ENCODE measurements at regions not wholly inside any gene's neighbourhood (a gene's known extent, or its start where the extent isn't known, plus 50 kb on each side); places are given as distances from the start of the nearest gene placed in this dataset.
"Not testable (repeated sequence)": the region's sequence is repeated elsewhere in the genome, so short reads cannot be mapped to it uniquely, and the experiment has no call there.

DNA sequence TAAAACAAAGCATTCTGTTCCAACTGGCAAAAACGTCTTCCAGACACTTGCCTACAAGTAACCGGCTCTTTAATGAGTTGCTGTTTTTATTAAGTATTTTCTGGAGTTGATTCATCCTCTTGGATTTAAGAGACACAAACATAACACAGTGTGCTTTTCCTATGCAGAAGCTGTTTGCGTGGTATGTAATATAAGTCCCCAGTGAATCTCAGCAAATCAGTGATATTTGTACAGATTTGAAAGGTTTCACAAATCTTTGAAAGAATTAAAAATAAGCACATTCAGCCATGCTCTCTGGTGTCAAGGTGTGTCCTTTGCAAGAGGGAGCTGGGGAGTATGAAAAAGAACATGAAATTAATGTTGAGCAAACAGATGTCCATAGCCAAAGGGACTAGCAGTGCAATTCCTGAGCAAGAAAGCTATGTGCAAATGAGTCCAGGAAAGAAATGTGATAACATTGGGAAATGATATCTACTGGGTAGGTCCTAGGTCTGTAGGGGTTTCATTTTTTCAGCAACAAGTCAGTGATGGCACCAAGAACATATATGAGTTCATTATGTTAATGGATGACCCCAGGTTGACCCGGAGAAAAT lies 170.1 kb upstream of the PHACTR1 start:
- FAIRE-seq (no peak), ATAC-seq (no peak), DNase-seq (no peak)
- Histone ChIP-seq H3K27me3 (no peaks in the 10 kb centered on the region), H3K27ac (no peak overlapping the region), H3K9me3 (no peaks in the 10 kb centered on the region), H3K4me3 (no peak overlapping the region), H3K36me3 (no peaks in the 10 kb centered on the region), H3K4me1 (peaks cover 0 to 6% (median 5%) of the 10 kb centered on the region in 3 donors)
- intact Hi-C loops (cut with DNase I): no loop called here
- TF ChIP-seq, protein P1, sequence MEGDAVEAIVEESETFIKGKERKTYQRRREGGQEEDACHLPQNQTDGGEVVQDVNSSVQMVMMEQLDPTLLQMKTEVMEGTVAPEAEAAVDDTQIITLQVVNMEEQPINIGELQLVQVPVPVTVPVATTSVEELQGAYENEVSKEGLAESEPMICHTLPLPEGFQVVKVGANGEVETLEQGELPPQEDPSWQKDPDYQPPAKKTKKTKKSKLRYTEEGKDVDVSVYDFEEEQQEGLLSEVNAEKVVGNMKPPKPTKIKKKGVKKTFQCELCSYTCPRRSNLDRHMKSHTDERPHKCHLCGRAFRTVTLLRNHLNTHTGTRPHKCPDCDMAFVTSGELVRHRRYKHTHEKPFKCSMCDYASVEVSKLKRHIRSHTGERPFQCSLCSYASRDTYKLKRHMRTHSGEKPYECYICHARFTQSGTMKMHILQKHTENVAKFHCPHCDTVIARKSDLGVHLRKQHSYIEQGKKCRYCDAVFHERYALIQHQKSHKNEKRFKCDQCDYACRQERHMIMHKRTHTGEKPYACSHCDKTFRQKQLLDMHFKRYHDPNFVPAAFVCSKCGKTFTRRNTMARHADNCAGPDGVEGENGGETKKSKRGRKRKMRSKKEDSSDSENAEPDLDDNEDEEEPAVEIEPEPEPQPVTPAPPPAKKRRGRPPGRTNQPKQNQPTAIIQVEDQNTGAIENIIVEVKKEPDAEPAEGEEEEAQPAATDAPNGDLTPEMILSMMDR (IDR thresholded peaks at IDR 0.05): no peak
- 81 to 90% methylated on average over 4 of the region's 4 CpGs for WGBS, 2 donors

DNA sequence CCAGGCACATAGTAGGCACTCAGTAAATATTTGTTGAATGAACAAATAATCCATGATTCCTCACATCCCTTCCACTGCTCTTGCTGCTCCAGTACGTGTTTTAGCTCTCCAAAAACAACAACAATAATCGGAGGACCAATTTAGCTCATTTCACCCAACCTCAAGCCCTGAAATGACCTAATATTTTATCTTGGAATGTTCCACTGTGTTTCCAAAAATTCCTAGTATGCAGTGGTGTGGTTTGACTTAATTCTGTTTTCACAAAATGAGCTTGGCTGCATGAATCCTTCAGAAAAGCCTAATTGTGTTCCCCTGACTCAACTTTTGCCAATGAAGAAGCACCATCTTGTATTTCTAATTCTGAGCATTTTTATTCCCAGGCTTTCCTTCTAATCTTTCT lies 168.0 kb upstream of the PHACTR1 start:
- Histone ChIP-seq H3K9me3 (no peaks in the 10 kb centered on the region), H3K27ac (no peak overlapping the region), H3K27me3 (no peaks in the 10 kb centered on the region), H3K36me3 (no peaks in the 10 kb centered on the region), H3K4me1 (peaks cover 0 to 6% (median 5%) of the 10 kb centered on the region in 3 donors), H3K4me3 (no peak overlapping the region)
- TF ChIP-seq, protein P1 (IDR thresholded peaks at IDR 0.05): no peak
- WGBS, 2 donors: 64% methylated on average over 2 of the region's 2 CpGs
- ATAC-seq (no peak), DNase-seq (no peak), FAIRE-seq (no peak)
- intact Hi-C loops (cut with DNase I): no loop called here

DNA sequence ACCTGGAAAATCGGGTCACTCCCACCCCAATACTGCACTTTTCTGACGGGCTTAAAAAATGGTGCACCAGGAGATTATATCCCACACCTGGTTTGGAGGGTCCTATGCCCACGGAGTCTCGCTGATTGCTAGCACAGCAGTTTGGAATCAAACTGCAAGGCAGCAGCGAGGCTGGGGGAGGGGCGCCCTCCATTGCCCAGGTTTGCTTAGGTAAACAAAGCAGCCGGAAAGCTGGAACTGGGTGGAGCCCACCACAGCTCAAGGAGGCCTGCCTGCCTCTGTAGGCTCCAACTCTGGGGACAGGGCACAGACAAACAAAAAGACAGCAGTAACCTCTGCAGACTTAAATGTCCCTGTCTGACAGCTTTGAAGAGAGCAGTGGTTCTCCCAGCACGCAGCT lies 167.1 kb upstream of the PHACTR1 start:
- intact Hi-C loops (cut with DNase I); H3K27ac ChIP-seq; FAIRE-seq; H3K36me3 ChIP-seq; H3K4me1 ChIP-seq; DNase-seq; H3K27me3 ChIP-seq; ATAC-seq; H3K9me3 ChIP-seq; H3K4me3 ChIP-seq: not testable (repeated sequence)
- 65 to 91% methylated on average over 6 to 8 of the region's 8 CpGs for WGBS, 2 donors

DNA sequence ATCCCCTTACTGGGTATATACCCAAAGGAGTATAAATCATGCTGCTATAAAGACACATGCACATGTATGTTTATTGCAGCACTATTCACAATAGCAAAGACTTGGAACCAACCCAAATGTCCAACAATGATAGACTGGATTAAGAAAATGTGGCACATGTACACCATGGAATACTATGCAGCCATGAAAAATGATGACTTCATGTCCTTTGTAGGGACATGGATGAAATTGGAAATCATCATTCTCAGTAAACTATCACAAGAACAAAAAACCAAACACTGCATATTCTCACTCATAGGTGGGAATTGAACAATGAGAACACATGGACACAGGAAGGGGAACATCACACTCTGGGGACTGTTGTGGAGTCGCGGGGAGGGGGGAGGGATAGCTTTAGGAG lies 161.7 kb upstream of the PHACTR1 start:
- FAIRE-seq: not testable (repeated sequence)

DNA sequence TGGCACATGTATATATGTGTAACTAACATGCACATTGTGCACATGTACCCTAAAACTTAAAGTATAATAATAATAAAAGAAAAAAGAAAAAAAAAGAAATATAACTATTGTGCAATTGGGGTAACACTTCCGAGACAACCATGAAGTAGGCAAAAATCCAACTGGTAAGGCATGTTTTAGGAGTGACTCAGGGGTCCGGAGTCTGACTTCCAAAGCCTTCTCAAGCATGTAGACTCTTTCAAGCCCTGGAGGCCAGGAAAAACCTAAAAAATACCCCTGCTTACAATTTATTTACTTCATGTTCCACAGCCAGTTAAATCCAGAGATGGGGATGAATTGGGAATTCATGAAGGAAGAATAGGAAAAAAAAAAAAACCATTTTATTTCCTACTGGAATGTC lies 161.3 kb upstream of the PHACTR1 start:
- Histone ChIP-seq H3K4me3 (no peak overlapping the region), H3K27ac (no peak overlapping the region), H3K36me3 (no peaks in the 10 kb centered on the region), H3K27me3 (no peaks in the 10 kb centered on the region), H3K9me3 (no peaks in the 10 kb centered on the region), H3K4me1 (no peaks in the 10 kb centered on the region)
- DNase-seq (no peak), ATAC-seq (no peak), FAIRE-seq (no peak)
- WGBS, 2 donors: 73 to 83% methylated on average over 2 of the region's 2 CpGs
- intact Hi-C loops (cut with DNase I): no loop called here
- TF ChIP-seq, protein P1 (IDR thresholded peaks at IDR 0.05): no peak

More for the DNA sequence above, 161.7 kb upstream of the PHACTR1 start:
- H3K4me3 ChIP-seq; H3K9me3 ChIP-seq; ATAC-seq; H3K36me3 ChIP-seq; H3K27me3 ChIP-seq; intact Hi-C loops (cut with DNase I); H3K4me1 ChIP-seq; DNase-seq; H3K27ac ChIP-seq: not testable (repeated sequence)
- 86 to 90% methylated on average over 2 of the region's 2 CpGs for WGBS, 2 donors

DNA sequence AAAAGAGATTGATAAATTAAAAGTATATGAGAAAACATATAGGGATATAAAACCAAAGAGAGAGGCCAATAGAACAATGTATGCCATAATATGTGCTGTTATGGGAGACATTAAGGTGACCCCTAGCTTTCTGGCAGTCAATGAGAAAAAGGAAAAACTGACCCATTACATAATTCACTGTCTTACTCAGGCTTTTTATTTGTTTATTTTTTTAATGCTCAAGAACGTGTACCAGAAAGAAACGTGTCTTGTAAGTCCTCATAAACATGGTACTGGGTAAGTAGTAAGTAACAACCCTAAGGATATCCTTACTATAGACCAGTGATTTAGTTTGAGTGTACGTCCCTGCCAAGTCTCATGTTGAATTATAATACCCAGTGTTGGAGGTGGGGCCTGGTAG lies 160.8 kb upstream of the PHACTR1 start:
- WGBS, 2 donors: 77 to 87% methylated on average over 3 of the region's 3 CpGs

More for the DNA sequence above, 160.8 kb upstream of the PHACTR1 start:
- H3K4me1 ChIP-seq: no peaks in the 10 kb centered on the region
- no peak for FAIRE-seq
- no peaks in the 10 kb centered on the region for H3K9me3 ChIP-seq
- no peak overlapping the region for H3K4me3 ChIP-seq
- intact Hi-C loops (cut with DNase I): no loop called here
- no peak for DNase-seq
- H3K36me3 ChIP-seq: no peaks in the 10 kb centered on the region
- ATAC-seq: no peak
- H3K27ac ChIP-seq: no peak overlapping the region
- no peaks in the 10 kb centered on the region for H3K27me3 ChIP-seq
- TF ChIP-seq, protein P1 (IDR thresholded peaks at IDR 0.05): no peak

Data from pancreas (tissue), 10 donors.